Stimulated activated CD8-positive, alpha-beta memory T cell treated with anti-CD3 and anti-CD28 coated beads, Interleukin-15, amount 100 ng/mL, for 48 hours (primary cell): ENCODE measurements at regions not wholly inside any gene's neighbourhood (a gene's known extent, or its start where the extent isn't known, plus 50 kb on each side); places are given as distances from the start of the nearest gene placed in this dataset.

Experiments used
- DNase-seq, 2 donors: peaks; one replicate each; pipeline ENCODE4 v3.0.0-alpha.2; 2020; ENCODE audit warnings: low read depth in 2 of 2

GRCh38 chr4:180465364-180465763 is 1777.8 kb upstream of the TENM3 start:
- DNase-seq: no peak

GRCh38 chr4:180483036-180483435 is 1760.2 kb upstream of the TENM3 start:
- DNase-seq: no peak

- no peak for DNase-seq
These were observed 1757.8 kb upstream of the TENM3 start for GRCh38 chr4:180485407-180485806.

GRCh38 chr4:180486342-180486741 is 1756.9 kb upstream of the TENM3 start:
- DNase-seq: no peak

GRCh38 chr4:180489787-180490186 is 1753.4 kb upstream of the TENM3 start:
- no peak for DNase-seq

- DNase-seq: no peak
These were observed 1752.0 kb upstream of the TENM3 start for GRCh38 chr4:180491210-180491609.

GRCh38 chr4:180493299-180493698 is 1749.9 kb upstream of the TENM3 start:
- no peak for DNase-seq

GRCh38 chr4:180500154-180500553 is 1743.0 kb upstream of the TENM3 start:
- DNase-seq: no peak

- DNase-seq: no peak
These were observed 1730.3 kb upstream of the TENM3 start for GRCh38 chr4:180512801-180513475.

GRCh38 chr4:180518906-180519305 is 1724.3 kb upstream of the TENM3 start:
- no peak for DNase-seq

GRCh38 chr4:180521181-180521580 is 1722.0 kb upstream of the TENM3 start:
- DNase-seq: no peak

GRCh38 chr4:180525523-180526077 is 1717.6 kb upstream of the TENM3 start:
- no peak for DNase-seq

- DNase-seq: no peak
These were observed 1715.2 kb upstream of the TENM3 start for GRCh38 chr4:180528003-180528402.

- no peak for DNase-seq
These were observed 1712.4 kb upstream of the TENM3 start for GRCh38 chr4:180530787-180531186.

- DNase-seq: no peak
These were observed 1710.5 kb upstream of the TENM3 start for GRCh38 chr4:180532691-180533090.

GRCh38 chr4:180538384-180539057 is 1704.7 kb upstream of the TENM3 start:
- DNase-seq: no peak

- no peak for DNase-seq
These were observed 1703.9 kb upstream of the TENM3 start for GRCh38 chr4:180539284-180539683.

GRCh38 chr4:180541678-180542077 is 1701.5 kb upstream of the TENM3 start:
- DNase-seq: no peak

- no peak for DNase-seq
These were observed 1700.6 kb upstream of the TENM3 start for GRCh38 chr4:180542445-180543100.

GRCh38 chr4:180550106-180550505 is 1693.1 kb upstream of the TENM3 start:
- no peak for DNase-seq

GRCh38 chr4:180557348-180557747 is 1685.9 kb upstream of the TENM3 start:
- no peak for DNase-seq

- DNase-seq: no peak
These were observed 1685.3 kb upstream of the TENM3 start for GRCh38 chr4:180557950-180558349.

- no peak for DNase-seq
These were observed 1684.8 kb upstream of the TENM3 start for GRCh38 chr4:180558427-180558826.
